22Rv1 (cell line): ENCODE measurements at regions not wholly inside any gene's neighbourhood (a gene's known extent, or its start where the extent isn't known, plus 50 kb on each side); places are given as distances from the start of the nearest gene placed in this dataset.

Source experiments
- CTCF ChIP-seq: fragments of 450-650 bp; IDR thresholded peaks from 2 replicates; pipeline ENCODE4 v1.5.1; 2017; ENCODE audit warnings: mild to moderate bottlenecking
- ZFX ChIP-seq: fragments of 450-650 bp; IDR thresholded peaks from 2 replicates; pipeline ENCODE4 v1.6.1; 2017; ENCODE audit warnings: antibody characterized with exemption, borderline replicate concordance

DNA sequence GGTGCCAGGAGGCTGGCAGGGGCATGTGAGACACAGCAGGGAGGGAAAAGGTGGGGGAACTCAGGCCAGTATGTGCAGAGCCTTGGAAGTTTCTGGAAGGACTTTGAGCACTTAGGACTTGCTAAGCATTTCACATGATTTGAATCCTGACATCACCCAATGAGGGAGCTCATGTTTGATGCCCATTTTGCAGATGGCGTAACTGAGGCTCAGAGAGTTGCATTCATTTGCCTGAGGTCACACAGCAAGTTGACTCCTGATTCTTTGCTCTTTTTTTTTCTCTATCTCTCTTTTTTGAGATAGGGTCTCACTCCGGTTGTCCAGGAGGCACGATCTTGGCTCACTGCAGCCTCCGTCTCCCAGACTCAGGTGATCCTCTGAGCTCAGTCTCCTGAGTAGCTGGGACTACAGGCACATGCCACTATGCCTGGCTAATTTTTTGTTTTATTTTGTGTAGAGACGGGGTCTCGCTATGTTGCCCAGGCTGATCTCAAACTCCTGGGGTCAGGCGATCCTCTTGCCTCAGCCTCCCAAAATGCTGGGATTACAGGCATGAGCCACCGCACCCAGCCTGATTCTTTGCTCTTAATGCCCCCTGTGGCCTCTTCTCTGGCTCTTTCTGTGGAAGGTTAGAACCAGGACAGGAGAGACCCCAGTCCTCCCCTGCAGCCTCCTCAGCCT is 246.1 kb downstream of the RBM19 start:
- TF ChIP-seq CTCF = no peak
- no peak for TF ChIP-seq ZFX
